Esophagus (tissue), 2 donors: ENCODE measurements at regions not wholly inside any gene's neighbourhood (a gene's known extent, or its start where the extent isn't known, plus 50 kb on each side); places are given as distances from the start of the nearest gene placed in this dataset.

Experiments
- H3K27ac ChIP-seq, 2 donors: one replicate each; pipeline ENCODE4 v1.5.1; 2013; ENCODE audit warnings: low read depth in 2 of 2, mild to moderate bottlenecking in 2 of 2, inconsistent platforms in 1 of 2, low read length in 1 of 2, moderate library complexity in 1 of 2
- H3K27me3 ChIP-seq, 2 donors: one replicate each; pipeline ENCODE4 v1.6.1; 2013; ENCODE audit warnings: low read length in 2 of 2, control low read depth in 1 of 2, mild to moderate bottlenecking in 1 of 2; ENCODE audit not compliant: insufficient read depth in 2 of 2, control insufficient read depth in 1 of 2
- H3K36me3 ChIP-seq, 2 donors: one replicate each; pipeline ENCODE4 v1.6.1; 2013; ENCODE audit warnings: low read length in 1 of 2; ENCODE audit not compliant: control insufficient read depth in 2 of 2, insufficient read depth in 2 of 2
- H3K4me1 ChIP-seq, 2 donors: one replicate each; pipeline ENCODE4 v1.6.1; 2013; ENCODE audit warnings: low read length in 1 of 2; ENCODE audit not compliant: control insufficient read depth in 2 of 2, insufficient read depth in 2 of 2
- H3K4me3 ChIP-seq, 2 donors: one replicate each; pipeline ENCODE4 v1.5.1; 2013; ENCODE audit warnings: low read length in 2 of 2, mild to moderate bottlenecking in 2 of 2, low read depth in 1 of 2, moderate library complexity in 1 of 2
- H3K9me3 ChIP-seq, 2 donors: one replicate each; pipeline ENCODE4 v1.6.1; 2013; ENCODE audit warnings: mild to moderate bottlenecking in 2 of 2, low read depth in 1 of 2, low read length in 1 of 2, moderate library complexity in 1 of 2; ENCODE audit not compliant: control insufficient read depth in 2 of 2, insufficient read depth in 1 of 2
- WGBS, 2 donors: extraction: QIAGEN DNeasy Blood & Tissue Kit; methylation state at CpG; one replicate each; pipeline ENCODE4 v1.1.7; 2013; 5-methylcytosine and 5-hydroxymethylcytosine counted together
- donor health status: healthy with polysubstance abuse.
- donor health status: Bipolar disorder and iron deficiency.

DNA sequence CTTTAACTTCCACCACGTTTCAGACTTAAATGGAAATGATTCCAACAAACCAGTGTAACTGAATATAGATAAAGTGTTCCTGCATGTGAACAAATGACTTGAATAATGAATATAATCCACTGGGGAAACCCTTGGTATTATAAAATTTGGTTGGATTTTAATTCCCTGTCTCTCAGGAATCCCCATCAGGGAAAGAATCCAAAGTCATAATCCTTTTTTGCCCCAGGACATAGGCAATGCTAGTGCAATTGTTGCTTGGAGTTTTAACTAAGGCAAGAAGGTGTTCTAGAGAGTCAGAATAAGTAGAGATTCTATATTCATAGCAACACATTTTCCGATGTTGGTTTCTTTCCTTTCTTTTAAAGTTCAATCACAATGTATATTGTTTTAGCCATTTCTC is 1169.4 kb downstream of the GALC start:
- no peak overlapping the region for H3K4me3 ChIP-seq
- no peaks in the 10 kb centered on the region for H3K36me3 ChIP-seq
- no peak overlapping the region for H3K27ac ChIP-seq
- H3K4me1 ChIP-seq = no peaks in the 10 kb centered on the region
- WGBS, 2 donors = 40 to 58% methylated on average over 2 of the region's 2 CpGs
- no peaks in the 10 kb centered on the region for H3K9me3 ChIP-seq
- H3K27me3 ChIP-seq = no peaks in the 10 kb centered on the region

DNA sequence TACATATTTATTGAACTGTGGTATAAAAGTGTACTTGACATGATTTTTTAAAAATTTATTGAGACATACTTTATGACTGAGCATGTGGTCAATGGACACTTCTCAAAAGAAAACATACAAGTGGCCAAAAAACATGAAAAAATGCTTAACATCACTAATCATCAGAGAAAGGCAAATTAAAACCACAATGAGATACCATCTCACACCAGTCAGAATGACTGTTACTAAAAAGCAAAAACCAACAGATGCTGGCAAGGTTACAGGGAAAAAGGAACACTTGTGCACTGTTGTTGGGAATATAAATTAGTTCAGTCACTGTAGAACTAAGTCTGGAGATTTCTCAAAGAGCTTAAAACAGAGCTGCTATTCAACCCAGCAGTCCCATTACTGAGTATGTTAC is 1177.6 kb downstream of the GALC start:
- no peaks in the 10 kb centered on the region for H3K36me3 ChIP-seq
- no peaks in the 10 kb centered on the region for H3K9me3 ChIP-seq
- no peaks in the 10 kb centered on the region for H3K27me3 ChIP-seq
- no peaks in the 10 kb centered on the region for H3K4me1 ChIP-seq
- no peak overlapping the region for H3K4me3 ChIP-seq
- H3K27ac ChIP-seq = no peak overlapping the region

GRCh38 chr14:86802726-86803125 is 1190.3 kb downstream of the GALC start:
- Histone ChIP-seq H3K4me1 (no peaks in the 10 kb centered on the region), H3K27me3 (no peaks in the 10 kb centered on the region), H3K4me3 (no peak overlapping the region), H3K9me3 (no peaks in the 10 kb centered on the region), H3K27ac (no peak overlapping the region), H3K36me3 (no peaks in the 10 kb centered on the region)
- WGBS, 2 donors = 41 to 44% methylated on average over 2 of the region's 2 CpGs

GRCh38 chr14:86799244-86799647 is 1193.7 kb downstream of the GALC start:
- WGBS, 2 donors = 40 to 43% methylated on average over 2 of the region's 2 CpGs
- Histone ChIP-seq H3K4me3 (no peak overlapping the region), H3K4me1 (no peaks in the 10 kb centered on the region), H3K27ac (no peak overlapping the region), H3K9me3 (no peaks in the 10 kb centered on the region), H3K27me3 (no peaks in the 10 kb centered on the region), H3K36me3 (no peaks in the 10 kb centered on the region)

GRCh38 chr14:86798330-86798729 is 1194.7 kb downstream of the GALC start:
- Histone ChIP-seq H3K27me3 (no peaks in the 10 kb centered on the region), H3K4me3 (no peak overlapping the region), H3K27ac (no peak overlapping the region), H3K9me3 (no peaks in the 10 kb centered on the region), H3K36me3 (no peaks in the 10 kb centered on the region), H3K4me1 (no peaks in the 10 kb centered on the region)

DNA sequence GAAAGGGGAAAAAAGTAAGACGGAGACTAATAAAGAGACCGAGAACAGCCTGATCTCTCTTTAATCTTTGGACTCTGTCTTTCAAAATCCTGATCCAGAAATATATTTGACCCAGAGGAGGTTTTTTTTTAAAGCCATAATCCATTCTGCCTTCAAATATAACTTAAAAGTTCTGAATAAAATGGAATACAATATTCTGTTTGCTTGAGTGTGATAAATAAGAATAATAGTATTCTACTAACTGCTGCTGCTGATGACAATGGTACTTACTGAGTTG is 1196.0 kb downstream of the GALC start:
- Histone ChIP-seq H3K36me3 (no peaks in the 10 kb centered on the region), H3K27me3 (no peaks in the 10 kb centered on the region), H3K27ac (no peak overlapping the region), H3K4me1 (no peaks in the 10 kb centered on the region), H3K4me3 (no peak overlapping the region), H3K9me3 (peaks cover 0 to 2% of the 10 kb centered on the region in 2 donors)
- WGBS, 2 donors = 89 to 92% methylated on average over 2 of the region's 2 CpGs

- no peaks in the 10 kb centered on the region for H3K4me1 ChIP-seq
- no peak overlapping the region for H3K27ac ChIP-seq
- H3K36me3 ChIP-seq = no peaks in the 10 kb centered on the region
- no peaks in the 10 kb centered on the region for H3K27me3 ChIP-seq
- peaks cover 0 to 2% of the 10 kb centered on the region in 2 donors for H3K9me3 ChIP-seq
- 59 to 64% methylated on average over 6 of the region's 6 CpGs for WGBS, 2 donors
- H3K4me3 ChIP-seq = no peak overlapping the region
Measured at GRCh38 chr14:86796221-86797074, 1196.5 kb downstream of the GALC start.

GRCh38 chr14:86794689-86795088 is 1198.3 kb downstream of the GALC start:
- no peak overlapping the region for H3K27ac ChIP-seq
- no peaks in the 10 kb centered on the region for H3K27me3 ChIP-seq
- peaks cover 0 to 2% of the 10 kb centered on the region in 2 donors for H3K9me3 ChIP-seq
- no peaks in the 10 kb centered on the region for H3K36me3 ChIP-seq
- H3K4me3 ChIP-seq = no peak overlapping the region
- no peaks in the 10 kb centered on the region for H3K4me1 ChIP-seq

DNA sequence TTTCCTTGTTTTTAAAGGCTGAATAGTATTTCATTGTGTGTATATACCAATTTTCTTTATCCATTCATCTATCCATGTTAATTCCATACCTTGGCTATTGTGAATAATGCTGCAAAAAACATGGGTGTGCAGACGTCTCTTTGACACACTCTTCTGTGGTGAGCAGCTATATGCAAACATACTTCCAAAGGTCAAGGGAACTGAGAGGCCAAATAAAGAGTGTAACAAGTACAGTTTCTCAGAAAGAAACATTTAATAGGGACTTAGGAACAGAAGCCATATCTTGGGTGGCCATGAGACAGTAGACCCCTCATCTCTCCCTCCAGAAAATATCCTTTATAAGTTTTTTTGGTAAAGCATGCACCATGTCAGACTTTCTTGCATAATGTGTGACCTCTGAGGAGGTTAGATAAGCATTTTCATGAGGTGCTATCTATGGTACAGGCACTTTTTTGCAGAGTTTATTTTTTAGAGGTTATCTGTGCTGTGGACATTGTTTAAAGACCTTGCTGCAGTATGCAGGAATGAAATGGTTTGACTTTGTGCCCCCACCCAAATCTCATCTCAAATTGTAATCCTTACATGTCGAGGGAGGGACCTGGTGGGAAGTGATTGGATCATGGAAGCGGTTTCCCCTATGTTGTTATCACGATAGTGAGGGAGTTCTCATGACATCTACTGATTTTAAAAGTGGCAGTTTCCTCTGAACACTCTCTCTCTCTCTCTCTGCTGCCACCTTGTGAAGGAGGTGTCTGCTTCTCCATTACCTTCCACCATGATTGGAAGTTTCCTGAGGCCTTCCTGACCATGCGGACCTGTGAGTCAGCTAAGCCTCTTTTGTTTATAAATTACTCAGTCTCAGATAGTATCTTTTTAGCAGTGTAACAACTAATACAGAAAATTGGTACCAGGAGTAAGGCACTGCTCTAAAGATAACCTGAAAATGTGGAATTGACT is 1202.3 kb downstream of the GALC start:
- no peak overlapping the region for H3K27ac ChIP-seq
- no peaks in the 10 kb centered on the region for H3K27me3 ChIP-seq
- no peaks in the 10 kb centered on the region for H3K36me3 ChIP-seq
- H3K4me1 ChIP-seq = no peaks in the 10 kb centered on the region
- peaks cover 0 to 2% of the 10 kb centered on the region in 2 donors for H3K9me3 ChIP-seq
- WGBS, 2 donors = 65 to 68% methylated on average over 5 of the region's 5 CpGs
- no peak overlapping the region for H3K4me3 ChIP-seq
